GM18867 (cell line): ENCODE measurements at regions not wholly inside any gene's neighbourhood (a gene's known extent, or its start where the extent isn't known, plus 50 kb on each side); places are given as distances from the start of the nearest gene placed in this dataset.

ENCODE experiments used
- ATAC-seq: cut with Tn5 transposase; IDR thresholded peaks from one replicate; pipeline ENCODE4 v1.9.1; 2021; ENCODE audit warnings: mild to moderate bottlenecking, moderate library complexity; ENCODE audit not compliant: unreplicated experiment

DNA sequence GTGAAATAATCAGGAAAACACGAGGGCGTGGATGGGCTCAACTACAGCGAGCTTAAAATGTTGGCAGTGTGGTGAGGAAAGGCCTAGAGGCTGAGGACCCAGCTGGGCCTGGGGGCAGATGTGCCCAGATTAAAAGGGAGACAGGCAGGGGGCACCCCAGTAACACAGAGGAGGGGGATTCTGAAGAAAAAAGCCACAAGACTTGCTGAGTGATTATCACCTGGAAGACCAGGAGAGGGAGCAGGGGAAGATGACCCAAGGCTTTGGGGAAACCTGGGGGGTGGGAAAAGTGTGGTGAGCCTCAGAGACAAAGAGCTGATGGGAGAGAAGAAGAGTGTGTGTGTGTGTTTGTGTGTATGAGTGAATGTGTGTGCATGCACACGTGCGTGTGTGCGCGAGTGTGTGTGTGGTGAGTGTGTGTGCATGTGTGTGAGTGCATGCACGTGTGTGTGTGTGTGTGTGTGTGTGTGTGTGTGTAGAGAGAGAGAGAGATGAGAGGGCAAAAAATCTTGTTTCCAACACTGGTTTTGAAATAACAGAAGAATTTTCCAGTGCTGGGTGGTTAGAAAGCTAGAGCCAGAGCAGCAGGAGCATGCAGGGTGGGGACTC, 500.5 kb downstream of the BUD13 start:
- no peak for ATAC-seq

DNA sequence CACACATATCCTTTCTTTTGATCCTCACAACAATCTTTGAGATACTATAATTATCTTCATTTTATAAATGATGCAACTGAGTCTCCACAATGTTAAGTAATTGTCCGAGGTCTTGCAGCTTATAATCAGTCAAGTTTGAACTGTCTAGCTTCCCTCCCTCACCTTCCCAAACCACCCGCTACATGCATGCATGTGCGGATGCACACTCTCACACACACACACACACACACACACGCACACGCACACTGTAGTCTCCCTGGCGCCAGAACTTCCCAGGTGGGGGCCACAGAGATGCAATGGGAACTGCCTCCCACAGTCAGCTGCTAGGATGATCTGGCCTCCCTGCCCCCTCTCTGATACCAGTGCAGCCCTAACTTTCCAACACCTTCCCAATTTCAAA, 501.3 kb downstream of the BUD13 start:
- no peak for ATAC-seq

GRCh38 chr11:116267146-116267545, 505.6 kb downstream of the BUD13 start:
- no peak for ATAC-seq

GRCh38 chr11:116263770-116264169, 509.0 kb downstream of the BUD13 start:
- ATAC-seq: no peak

- ATAC-seq: no peak
Measured at GRCh38 chr11:116263019-116263418, 509.8 kb downstream of the BUD13 start.

- ATAC-seq: no peak
Measured at GRCh38 chr11:116262370-116262769, 510.4 kb downstream of the BUD13 start.

- no peak for ATAC-seq
Measured at GRCh38 chr11:116261606-116262005, 511.2 kb downstream of the BUD13 start.

DNA sequence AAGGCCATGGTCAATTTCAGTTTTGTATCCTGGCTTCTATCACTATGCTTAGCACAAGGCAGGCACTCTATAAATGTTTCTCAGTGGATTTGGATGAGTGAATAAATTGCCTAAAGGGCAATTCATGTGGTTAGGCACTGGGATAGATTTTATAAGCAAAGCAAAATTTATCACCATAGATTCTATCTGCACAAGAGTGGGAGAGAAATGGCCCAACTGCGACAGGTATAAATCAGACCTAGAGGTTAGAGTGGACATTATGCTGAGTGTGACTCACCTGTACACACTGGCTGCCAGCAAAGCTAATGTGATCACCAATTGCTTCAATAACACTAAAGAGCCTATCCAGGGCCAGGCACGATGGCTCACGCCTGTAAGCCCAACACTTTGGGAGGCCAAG, 514.0 kb downstream of the BUD13 start:
- no peak for ATAC-seq

DNA sequence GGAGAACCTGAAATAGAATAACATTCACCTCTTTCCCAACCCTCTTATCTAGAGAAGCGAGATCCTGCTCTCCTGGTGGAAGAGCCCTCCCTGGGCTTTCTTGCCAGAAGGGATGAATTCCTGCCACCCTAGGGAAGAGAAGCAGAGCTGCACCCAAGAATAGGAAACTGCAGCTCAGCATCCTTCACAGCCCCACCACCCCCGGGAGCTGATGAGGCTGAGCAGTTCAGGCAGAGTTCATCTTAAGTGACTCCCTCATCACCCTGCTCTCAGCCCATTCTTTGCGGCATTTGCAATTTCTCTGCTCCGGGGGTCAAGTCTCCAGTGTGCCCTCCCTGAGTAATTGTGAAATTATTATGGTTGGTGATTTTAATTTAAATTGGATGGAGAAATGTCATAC, 514.9 kb downstream of the BUD13 start:
- no peak for ATAC-seq

GRCh38 chr11:116257092-116257491, 515.7 kb downstream of the BUD13 start:
- no peak for ATAC-seq

- ATAC-seq: no peak
Measured at GRCh38 chr11:116256215-116256614, 516.6 kb downstream of the BUD13 start.

GRCh38 chr11:116255321-116255953, 517.4 kb downstream of the BUD13 start:
- ATAC-seq: no peak

GRCh38 chr11:116250155-116250554, 522.6 kb downstream of the BUD13 start:
- ATAC-seq: no peak

- ATAC-seq: no peak
Measured at GRCh38 chr11:116249561-116249960, 523.2 kb downstream of the BUD13 start.

DNA sequence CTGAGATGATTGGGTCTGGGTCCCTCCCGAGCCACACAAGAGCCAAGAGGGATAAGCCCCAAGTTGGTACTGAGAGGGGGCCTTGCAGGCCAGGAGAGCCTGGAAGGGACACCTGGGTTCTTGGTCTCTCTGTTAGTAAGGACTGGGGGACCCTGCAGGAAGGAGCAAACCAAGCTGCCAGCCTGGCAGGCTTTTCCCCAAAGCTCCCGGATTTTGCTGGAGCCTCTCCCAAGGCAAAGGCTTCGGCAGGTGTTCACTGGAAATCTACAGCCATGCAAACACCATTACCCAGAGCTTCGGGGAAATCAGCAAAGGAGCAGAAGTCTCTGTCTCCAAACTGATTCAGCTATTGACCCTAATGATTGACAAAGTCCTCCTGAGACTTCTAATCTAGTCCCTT, 527.9 kb downstream of the BUD13 start:
- no peak for ATAC-seq

DNA sequence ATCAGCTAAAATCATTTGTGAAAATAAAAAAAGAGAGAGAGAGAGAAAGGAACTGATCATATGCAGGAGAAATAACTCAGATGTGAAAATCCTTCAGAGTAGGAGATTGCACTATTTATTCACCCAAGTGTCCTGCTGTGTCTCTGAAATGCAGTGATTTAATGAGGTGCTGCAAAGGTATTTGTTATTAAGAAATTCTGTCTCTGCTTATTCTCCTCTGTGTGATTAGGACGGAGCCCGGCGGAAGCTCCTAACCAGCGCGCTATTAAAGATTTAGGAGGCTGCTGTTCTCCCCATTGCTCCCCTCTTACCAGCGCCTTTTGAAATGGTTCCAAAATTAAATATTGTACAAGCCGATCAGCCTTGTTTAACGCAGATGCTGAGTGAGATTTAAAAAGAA, 528.3 kb downstream of the BUD13 start:
- no peak for ATAC-seq

DNA sequence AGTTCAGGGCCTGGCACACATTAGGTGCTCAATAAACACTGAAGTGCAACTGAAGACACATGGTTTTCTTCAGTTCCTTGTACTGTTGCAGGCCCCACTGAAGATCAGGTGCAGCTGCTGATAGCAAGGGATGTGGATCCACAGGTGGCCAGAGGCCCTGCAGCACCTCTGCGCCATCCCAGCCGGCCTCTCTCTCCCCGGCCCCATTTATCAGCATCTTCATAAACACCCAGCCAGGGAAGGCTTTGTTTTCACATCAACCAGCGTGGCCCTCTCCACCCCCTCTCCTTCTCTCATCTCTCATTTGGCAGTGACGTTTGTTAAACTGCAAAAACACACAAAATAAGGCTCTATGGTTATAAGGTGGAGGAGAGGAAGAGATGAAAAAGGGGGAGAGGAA, 528.8 kb downstream of the BUD13 start:
- ATAC-seq: no peak

DNA sequence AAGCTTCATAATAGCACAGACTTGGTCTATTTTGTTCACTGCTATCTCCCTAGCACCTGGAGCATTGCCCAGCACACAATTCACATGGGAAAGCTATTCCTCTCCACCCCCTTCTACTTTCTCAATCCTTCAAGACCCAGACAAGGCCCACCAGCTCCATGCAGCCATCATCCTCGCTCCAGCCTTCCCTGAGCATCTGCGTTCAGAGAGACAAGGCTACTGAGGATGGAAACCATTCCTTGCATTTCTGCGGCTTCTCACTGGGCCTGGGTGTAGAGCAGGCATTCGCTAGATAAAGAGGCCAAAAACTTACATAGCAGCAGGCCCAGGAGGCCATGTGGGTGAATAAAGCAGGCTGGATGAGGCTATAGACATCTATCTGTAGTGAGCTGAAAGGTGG, 530.8 kb downstream of the BUD13 start:
- ATAC-seq: no peak

DNA sequence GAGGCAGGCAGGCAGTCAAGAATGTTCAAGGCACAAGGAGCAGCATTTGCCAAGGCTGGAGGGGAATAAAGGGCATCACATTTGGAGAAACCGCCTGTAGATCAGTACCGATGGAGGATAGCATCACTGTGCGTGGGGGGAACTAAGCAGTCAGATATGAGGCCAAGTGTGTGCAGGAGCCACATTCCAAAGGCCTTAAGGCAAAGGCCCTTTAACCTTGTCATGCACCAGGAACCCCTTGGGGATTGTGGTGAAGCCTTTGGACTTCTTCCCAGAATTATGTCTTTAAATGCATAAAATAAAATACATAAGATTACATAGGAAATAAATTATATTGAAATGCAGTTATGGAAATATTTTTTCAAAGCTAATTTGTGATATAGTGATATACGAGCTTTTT, 532.1 kb downstream of the BUD13 start:
- no peak for ATAC-seq

DNA sequence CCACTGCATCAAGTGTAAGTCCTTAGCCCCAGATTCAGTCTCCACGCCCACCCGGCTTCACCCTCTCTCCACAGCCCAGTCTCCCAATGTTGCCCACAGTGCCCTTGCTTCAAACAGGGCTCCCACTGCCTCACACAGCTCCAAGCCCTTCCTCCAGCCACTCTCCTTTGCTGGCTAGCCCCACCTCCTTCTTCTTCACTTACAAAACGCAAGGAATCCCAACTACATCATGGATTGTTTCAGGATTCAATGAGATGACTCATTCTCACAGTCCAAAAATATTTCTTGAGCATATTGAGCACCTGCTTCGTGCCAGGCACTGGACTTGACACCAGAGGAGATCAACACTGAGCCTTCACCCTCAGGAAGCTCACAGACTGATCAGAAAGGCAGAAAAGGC, 533.5 kb downstream of the BUD13 start:
- ATAC-seq: no peak

DNA sequence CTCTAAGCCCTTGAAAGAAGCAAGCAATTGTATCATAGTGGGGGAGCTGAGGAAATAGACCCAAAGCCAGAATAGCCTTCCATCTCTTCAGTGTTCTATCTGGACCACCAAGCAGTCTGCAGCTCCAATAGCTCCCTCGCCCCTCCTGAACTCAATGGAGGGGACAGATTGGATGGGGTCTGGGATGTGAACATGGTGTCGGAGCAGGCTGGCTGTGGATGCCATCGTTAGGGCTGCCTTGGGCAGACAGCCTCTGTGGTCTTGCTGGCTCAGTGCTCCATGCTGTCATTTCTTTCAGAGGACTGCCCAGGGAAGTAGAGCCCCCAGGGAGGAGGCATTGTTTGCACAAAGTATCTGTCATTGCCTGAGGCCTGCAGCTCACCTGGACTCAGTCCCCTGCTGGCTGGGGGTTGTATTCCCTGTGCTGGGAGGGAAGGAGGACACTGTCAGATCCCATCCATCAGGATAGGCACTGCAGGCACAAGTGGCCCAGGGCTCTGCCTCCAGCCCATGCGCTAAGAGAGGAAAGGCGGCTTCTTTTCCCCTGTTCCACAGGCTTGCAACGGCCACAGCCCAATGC, 537.7 kb downstream of the BUD13 start:
- no peak for ATAC-seq

DNA sequence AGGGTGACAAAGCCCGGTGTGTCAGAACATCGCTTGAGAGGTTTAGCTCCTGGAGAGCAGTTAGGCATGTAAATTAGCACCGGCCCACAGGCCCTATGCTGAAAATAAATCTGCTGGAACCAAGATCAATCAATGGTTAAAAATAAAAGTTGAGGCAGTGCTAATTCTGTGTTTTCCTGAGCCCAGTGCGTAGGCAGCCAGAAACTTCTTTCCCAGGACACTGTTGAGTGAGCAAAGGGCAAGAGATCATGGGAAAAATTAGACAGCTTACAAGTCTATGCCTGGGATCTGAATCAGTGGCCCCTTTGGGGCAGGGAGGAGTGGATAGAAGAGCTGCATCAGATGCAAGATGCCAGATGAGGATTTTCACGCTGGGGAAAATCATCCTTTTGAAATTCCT, 539.2 kb downstream of the BUD13 start:
- ATAC-seq: no peak

GRCh38 chr11:116232364-116232828, 540.4 kb downstream of the BUD13 start:
- ATAC-seq: no peak
